SU-DHL-6 (cell line): ENCODE measurements at regions not wholly inside any gene's neighbourhood (a gene's known extent, or its start where the extent isn't known, plus 50 kb on each side); places are given as distances from the start of the nearest gene placed in this dataset.

ENCODE experiments used
- EZH2phosphoT487 ChIP-seq: fragments of 200-600 bp; sonication (generic), shearing (Covaris generic); conservative IDR thresholded peaks from 2 replicates; pipeline ENCODE4 v1.6.1; 2018; ENCODE audit warnings: mild to moderate bottlenecking, antibody characterized with exemption, low read length, moderate library complexity, mixed read lengths
- TF ChIP-seq, protein P1 (sequence below): fragments of 200-600 bp; sonication (generic); IDR thresholded peaks from one replicate; pipeline ENCODE4 v1.5.1; 2017; ENCODE audit warnings: antibody characterized with exemption, mild to moderate bottlenecking, low read length, moderate library complexity; ENCODE audit not compliant: insufficient read depth, poor library complexity, severe bottlenecking

DNA sequence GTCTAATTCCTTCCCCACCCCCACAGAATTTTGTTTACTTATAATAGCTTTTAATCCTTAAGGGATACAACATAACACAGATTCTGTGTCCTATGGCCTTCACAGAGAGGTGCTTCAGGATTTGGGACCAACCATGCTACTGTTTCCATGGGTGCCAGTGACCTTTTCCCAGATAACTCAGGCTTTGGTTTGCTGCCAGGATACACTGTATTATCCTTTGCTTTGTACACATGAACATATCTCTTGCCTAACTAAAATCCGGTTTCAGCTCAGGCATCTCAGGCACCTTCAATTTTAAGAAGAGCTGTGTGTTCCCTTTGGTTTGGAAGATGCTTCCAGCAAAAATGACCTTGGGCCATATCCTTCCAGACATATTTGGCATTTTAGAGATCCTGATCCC is 428.4 kb upstream of the CDH5 start:
- TF ChIP-seq, protein P1, sequence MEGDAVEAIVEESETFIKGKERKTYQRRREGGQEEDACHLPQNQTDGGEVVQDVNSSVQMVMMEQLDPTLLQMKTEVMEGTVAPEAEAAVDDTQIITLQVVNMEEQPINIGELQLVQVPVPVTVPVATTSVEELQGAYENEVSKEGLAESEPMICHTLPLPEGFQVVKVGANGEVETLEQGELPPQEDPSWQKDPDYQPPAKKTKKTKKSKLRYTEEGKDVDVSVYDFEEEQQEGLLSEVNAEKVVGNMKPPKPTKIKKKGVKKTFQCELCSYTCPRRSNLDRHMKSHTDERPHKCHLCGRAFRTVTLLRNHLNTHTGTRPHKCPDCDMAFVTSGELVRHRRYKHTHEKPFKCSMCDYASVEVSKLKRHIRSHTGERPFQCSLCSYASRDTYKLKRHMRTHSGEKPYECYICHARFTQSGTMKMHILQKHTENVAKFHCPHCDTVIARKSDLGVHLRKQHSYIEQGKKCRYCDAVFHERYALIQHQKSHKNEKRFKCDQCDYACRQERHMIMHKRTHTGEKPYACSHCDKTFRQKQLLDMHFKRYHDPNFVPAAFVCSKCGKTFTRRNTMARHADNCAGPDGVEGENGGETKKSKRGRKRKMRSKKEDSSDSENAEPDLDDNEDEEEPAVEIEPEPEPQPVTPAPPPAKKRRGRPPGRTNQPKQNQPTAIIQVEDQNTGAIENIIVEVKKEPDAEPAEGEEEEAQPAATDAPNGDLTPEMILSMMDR, result no peak
- no peak for TF ChIP-seq EZH2phosphoT487
